IPS-NIHi7 (cell line): ENCODE measurements at regions not wholly inside any gene's neighbourhood (a gene's known extent, or its start where the extent isn't known, plus 50 kb on each side); places are given as distances from the start of the nearest gene placed in this dataset.

Experiments
- DNase-seq: peaks from one replicate; pipeline ENCODE4 v3.0.0; 2012; ENCODE audit warnings: mixed read lengths; ENCODE audit errors: extremely low spot score

DNA sequence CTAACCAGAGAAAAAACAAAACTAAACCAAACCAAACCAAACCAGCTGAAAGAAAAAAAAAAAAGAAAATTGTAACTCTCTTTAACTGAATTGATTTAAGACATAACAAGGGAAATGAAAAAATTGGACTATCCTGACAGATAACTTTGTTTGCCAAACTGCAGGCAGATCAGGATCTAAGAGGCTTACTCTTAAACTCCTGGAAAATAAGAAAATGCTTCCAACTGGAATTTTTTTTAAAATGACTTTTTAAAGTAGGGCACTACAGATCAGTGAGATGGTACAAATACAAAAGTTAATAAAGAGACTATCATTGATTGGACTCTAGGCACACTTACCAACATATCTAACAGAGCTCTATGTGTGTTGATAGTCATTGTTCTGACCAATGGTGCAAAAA lies 125.5 kb upstream of the KCNJ16 start:
- DNase-seq = no peak

DNA sequence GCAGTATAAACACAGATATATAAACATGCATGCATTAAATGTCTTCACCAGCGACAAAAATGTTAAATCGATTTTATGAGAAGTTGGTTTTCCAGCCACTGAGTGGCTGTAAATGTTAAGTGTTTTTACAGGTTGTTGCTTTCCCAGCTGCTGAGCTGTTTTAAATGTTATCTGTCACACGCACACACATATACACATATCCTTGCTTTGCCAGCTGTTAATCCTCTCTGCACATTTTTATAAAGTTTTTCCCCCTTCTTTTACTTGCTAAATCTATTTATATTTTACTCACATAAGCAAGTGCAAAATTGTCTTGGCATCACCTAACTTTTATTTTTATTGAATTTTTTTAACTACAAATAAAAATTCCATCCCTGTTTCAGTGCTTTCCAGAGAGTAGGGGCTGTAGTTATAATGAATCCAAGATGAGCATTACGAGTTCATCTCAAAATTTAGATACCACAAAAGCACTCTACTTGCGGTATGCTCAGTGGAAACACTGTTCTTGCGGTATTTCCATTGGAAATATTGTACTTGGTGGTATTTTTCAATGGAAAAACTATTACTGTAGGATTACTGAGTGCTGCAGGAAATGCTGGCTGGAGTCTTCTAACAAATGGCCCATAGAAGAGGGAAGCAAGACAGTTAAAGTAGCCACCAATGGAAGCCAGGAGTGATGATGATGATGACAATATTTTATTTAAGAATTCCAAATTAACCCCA lies 124.9 kb upstream of the KCNJ16 start:
- DNase-seq = no peak

DNA sequence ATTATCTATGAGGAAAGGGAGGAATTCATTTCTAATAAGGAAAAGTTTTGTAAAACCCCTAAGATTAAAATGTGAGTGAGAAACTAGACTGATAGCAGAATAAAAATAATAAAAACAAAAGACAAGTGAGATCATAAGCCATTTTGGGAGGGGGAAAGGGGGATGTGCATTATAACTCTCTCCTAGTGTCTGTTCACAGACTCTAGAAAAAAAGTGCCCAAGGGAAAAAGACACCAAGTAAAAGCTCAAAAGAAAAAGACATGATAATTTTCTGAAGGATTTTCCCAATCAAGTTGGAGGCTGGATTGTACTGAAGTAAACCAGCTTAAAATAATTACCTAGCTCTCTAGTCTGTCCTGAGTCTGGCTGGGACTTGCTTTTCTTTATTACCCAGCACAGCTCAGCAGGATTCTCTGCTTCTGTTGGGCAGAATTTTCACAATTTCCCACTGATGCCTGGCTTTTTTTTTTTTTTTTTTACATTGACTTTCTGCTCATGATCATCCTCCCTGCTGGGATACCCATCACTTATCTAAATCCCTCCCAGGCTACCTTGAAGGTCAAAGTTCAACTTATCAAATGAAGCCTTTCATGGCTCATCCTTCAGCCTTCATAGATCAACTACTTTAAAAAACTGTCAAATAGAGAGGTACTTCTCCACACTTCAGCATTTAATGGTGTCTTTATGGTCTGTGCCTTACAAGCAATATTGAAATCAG lies 124.2 kb upstream of the KCNJ16 start:
- DNase-seq = no peak

DNA sequence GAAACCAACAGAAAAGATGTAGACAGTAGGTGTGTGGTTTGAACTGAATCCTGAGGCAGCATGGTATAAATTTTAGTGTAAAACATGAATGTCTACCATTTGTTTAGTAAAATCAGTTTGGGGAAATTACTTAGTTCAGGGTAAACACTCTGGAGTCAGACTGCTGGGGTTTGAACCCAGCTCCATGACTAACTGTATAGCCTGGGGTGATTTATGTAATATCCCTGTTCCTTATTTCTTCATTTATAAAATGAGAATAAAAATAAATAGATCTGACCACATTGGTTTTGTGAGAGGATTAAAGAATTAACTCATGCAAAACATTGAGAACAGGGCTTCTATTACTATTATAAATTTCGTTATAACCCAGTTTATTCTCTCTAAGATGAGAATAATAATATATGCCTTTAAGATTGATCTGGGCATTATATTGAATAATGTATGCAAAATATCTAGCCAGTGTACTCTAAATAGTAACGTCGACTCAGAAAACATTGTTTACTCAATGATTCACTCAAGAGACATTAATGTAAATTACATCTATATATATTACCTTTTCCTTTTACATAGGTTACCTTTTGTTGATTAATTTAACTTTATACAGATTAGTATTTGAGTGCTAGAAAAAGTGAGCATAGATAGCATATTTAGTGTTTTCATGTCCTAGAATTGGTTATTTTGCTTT lies 120.6 kb upstream of the KCNJ16 start:
- DNase-seq = no peak

DNA sequence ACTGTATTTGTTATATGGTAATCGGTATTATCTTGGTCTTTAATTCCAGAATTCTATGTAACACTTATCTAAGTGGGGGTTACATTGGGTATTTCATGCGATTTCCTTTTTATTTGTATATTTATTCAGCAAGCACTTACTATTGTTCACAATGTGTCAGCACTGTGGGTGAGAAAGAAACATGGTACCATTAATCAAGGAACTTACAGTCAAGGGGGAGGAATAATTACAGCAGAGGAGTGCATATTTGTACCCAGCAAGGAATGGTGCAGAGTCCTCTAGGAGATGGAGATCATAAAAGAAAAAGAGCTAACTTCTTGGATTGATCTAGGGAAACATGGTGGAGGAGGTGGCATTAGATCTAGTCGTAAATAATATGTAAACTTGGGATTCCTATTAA lies 117.0 kb upstream of the KCNJ16 start:
- DNase-seq = no peak

DNA sequence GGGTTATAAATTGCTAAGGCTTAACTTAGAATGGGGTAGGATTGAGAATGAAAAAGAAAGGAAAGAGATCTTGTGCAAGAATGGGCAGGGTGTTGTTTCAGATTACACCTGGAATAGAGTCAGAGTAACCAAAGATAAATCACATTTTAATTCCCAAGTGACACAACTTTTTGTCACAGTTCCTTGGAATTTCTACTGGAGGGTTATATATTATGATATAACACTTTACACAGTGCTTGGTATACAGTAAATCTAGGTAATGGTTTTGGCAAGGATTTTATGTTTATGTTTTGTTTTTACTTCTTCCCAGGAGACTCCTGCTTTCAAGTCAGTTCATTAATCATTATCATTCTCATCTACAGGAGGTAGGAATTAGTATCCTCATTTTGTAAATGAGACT lies 115.7 kb upstream of the KCNJ16 start:
- DNase-seq = no peak

DNA sequence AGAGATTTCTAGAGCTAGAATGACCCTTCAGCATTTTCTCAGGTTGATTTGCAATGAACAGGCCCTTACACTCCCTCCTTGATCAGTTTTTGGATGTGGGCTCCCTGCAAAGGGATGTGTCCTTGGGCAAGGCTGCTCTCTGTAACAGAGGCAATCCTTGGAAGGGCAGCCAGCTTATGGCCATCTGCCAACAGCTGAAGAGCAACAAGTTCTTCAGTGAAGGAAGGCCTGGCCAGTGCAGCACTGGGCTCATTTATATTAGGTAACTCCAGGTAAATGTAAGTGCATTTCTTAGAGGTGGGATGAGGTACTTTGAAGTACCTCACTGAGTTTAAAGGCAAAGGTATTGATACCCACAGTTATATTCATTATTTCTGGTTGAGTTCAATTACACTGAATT lies 114.3 kb upstream of the KCNJ16 start:
- DNase-seq = no peak

DNA sequence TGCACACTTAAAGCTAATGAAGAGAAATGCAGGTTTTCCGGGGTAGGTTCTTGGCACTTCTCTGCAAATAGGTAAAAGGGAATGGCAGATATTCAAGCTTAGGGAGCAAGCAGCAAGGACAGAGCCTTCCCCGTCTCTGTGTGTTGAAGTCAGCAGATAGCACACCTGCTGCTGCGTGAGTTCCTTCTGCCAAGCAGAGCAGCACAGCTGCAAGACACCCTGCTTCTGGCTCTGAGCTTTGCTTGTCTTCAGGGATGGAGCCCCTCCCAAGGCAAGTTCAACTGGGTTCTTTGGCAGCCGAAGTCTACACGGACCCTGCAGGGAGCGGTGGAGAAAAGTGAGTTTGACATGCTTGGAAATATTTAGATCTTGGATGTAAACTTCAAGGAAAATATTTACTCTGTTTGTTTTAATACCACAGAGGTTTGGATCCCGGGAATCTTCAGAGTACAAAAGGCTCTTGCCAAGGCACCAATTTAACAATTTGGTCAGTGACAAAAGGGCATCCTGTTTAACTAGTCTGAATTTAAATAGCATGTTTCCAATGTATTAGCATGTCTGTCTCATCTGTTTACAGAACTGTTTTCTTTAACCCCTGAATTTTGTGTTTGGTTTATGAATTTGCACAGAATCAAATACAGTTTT lies 113.4 kb upstream of the KCNJ16 start:
- DNase-seq = peak; percentile 39

DNA sequence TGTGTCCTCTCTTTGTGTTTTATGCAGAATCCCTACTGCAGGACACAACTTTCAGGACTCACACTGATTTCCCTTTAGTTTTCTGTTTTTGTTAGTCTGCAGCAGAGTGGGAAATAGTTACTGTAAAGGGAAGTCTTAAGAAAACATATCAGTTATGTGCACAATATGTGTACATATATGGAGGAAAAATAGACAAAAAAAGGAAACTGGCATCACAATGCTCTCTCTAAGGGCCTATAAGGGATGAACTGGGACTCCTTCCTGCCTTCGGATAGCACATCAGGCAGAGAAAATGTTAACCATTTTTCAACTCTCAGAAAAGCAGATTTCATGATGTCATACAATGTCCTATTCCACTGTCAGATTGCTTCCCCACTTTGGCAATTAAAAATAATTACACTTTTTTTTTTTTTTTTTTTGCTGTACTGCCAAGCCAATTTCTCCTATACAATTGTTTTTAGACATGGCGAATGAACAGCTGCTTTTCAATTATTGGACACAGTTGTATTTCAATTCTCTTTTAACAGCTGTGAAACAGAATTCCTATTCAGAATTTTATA lies 112.5 kb upstream of the KCNJ16 start:
- no peak for DNase-seq

DNA sequence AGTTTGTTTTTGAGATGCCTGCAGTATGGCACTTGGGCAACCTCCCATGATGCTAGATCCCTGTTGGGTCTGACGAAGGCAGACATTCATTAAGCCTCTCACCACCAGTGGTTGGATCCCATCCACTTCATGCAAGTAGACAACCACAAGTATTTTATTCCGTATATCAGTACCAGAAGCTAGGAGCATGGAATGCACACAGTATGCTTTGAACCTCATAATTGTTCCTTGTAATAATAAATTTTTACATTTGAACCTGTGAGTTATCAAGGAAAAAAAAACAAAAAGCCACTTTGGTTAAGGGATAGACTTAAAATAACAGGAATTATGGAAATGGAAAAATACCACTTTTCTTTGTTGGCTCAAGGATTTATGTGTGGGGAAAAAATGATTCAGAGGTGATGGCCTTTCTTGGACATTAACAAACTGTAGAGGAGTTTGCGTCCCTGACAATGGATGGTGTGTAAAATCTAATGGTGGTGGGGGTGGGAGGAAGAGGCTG lies 107.1 kb upstream of the KCNJ16 start:
- DNase-seq = no peak

DNA sequence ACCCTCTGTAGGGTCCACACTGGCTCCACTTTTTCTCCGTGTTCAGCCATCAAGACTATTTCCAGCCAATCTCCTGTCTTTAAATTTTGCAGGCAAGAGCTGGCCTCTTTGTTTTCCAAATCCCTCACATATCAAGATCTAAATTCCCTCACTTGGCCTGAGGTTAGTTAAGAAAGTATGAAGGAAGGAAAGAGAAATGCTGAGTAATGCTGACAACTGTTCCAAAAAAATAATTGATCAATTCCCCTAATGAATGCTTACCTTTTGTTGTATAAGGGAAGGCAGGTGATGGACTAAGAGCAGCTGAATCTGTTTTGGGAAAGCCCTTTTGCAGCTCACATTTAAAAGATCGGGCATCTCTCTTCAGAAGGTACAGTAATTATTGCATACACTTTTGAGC lies 105.1 kb upstream of the KCNJ16 start:
- no peak for DNase-seq

DNA sequence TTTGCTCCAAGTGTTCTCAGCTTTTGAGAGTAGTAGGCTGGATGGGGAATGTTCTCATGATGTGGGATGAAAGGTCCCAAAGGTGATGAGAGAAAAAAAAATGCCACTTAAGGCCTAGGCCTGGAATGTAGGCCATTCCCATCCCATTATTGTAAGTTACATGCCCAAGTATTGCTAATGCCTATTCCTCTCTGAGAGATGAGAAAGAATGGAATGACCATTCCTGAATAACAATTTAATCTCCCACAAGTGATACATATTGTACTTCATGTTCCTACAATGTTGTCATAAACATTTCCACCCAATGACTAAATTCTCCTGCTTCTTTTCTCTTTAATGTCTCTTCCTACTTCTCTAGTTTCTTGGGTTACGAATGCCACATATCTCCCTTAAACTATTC lies 102.8 kb upstream of the KCNJ16 start:
- no peak for DNase-seq

DNA sequence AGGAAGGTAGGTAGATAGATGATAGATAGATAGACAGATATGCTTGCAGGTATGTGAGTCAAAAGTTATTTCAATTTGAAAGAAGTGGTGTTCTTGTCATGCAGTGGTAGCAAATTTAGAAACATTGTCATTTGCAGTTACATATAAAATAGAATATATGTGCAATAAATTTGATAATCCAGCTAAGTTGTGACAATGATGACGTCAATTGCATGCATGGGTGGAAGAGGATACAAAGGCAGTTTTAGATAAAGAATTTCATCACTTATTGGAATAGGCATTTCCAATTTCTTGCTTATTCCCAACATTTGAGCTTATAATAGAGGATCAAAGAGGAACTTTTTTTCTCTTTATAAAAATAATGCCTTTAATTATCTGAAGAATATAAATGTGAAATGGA lies 99.2 kb upstream of the KCNJ16 start:
- no peak for DNase-seq

DNA sequence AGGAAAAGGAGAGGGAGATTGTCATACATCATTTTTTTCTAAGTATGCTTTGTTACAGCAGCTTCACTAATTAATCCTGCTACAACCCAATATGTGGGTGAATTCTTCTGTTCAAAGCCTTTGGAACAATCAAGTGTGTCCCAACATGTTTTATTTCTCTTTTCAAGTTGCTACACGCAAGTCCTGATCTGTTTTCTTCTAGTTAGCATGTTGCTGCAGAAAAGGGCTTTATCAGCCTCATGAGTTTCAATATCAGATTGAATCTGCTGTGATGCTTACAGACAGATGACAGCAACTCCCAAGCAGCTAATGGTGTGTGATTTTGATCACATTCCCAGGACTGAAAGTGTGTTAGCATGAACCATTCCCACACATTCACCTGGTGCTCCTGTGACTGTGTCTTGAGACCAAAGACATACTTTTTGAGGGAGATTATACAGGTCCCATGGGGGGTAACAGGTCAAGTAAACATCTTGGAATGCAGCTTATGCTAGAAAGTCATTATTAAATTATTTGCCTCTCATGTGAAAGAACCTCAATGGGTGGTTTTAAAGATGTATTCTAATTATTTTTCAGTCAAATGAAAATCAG lies 96.9 kb upstream of the KCNJ16 start:
- DNase-seq = no peak

DNA sequence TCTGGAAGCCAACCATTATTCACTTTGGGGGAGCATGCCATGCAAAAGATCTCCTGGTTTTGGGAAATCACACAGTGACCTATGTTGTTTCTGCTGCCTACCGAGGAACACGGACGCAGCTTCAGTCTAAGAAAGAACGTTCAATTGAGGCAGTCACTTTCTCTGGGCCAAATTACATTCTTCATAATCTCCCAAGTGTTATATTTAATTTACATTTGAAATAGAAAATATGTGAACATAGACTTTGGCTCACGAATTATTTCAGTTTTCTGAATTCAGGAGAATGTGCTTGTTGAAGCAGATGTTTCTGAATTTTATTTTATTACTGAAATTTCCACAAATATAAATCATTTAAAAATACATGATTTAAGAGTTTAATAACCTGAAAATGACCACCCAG lies 93.6 kb upstream of the KCNJ16 start:
- DNase-seq = no peak

DNA sequence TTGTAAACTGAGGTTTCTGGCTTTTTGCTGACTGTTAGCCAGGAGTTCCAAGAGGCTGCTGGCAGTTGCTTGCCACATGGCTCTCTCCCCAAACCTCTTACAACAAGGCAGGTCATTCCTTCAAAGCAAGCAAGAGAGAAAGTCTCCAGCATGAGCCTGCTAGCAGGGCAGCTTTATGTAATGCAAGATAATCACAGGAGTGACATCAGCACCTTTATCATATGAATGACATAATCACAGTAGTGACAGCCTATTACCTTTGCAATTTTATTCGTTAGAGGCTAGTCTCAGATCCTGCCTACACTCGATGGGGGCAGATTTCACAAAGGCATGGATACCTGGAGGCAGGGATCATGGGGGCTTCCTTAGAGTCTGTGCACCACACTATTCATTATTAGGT lies 79.5 kb upstream of the KCNJ16 start:
- DNase-seq = no peak

DNA sequence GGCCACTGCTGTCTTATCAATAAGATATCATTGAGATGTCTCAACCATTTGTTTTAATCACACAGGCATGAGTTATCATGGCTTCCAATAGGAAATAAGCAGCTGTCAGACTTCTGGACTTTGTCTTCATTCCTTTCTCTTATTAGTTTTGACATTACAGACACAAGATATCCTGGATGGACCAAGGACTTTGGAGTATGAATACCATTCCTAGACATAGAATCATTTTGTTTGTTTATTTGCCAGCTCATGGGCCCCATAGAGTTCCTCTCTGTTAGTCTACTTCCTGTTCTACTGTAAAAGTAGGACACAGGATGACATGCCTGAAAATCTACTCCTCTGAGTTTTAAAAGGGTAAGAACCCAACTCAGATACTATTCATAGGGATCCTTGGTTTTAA lies 77.7 kb upstream of the KCNJ16 start:
- DNase-seq = no peak

DNA sequence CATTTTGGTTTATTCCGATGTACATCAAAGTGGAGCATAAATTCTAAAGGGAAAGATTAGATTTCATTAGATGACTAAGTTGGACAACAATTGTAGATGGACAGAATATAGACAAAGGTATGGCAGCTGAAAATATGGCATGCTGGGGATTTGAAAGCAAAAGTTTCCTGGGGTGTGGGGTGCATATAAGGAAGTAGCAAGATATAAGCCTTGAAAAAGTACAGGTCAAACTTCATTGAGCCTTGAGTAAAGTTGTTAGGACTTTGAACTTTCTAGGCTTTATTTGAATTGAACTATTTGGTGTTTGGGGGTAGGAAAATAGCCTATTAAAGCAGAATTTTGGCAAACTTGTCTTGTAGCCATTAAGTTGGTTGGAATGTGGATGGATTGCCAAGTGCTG lies 75.8 kb upstream of the KCNJ16 start:
- no peak for DNase-seq

DNA sequence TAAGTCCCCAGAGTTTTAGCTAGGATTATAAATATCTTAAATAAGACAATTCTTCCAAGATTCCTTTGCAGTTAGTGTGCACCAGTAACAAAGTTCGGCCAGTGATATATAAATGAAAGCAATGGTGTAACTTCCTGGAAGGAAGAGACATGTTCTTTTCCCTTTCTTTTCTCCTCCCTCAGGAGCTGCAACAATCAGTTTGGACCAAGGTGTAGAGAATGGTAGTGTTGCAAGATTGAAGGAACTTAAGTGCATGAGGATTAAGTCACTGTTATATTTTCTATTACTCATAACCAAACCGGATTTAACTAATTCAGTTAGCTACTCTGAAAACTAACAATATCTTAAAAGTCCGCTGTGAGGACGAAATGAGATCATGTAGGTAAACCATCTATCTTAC lies 68.9 kb upstream of the KCNJ16 start:
- no peak for DNase-seq

DNA sequence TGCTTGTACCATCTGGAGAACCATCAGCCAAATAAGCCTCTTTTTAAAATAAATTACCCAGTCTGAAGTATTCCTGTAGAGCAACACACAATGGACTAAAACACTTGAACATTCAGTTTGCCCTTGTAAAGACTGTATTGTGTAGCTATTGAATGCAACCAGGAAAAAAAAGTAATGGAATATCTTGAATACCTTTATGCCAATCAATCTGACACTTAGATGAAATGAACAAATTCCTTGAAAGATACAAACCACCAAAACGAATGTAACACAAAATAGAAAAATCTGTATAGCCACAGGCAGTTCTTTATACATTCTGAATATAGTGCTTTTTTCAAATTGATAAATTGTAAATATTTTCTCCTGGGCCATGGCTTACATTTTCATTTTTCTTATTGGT lies 63.3 kb upstream of the KCNJ16 start:
- DNase-seq = no peak

DNA sequence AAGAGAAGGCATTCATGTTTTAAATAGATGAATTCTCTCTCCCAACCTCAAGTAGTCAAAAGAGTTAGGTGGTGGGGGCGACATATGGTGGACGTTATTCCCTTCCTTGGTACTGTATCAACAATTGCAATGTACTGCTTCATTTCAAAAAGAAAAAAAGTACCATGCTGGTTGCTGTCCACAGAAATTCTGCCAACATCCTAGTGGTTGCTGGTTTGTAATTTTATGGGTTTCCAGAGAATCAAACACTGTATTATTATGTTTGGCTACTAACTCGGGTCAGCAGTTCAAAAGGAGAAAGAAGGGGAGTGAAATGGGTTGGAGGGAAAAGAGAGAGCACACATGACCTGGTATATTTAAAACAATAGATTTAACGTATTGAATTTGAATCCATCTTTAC lies 61.1 kb upstream of the KCNJ16 start:
- no peak for DNase-seq

DNA sequence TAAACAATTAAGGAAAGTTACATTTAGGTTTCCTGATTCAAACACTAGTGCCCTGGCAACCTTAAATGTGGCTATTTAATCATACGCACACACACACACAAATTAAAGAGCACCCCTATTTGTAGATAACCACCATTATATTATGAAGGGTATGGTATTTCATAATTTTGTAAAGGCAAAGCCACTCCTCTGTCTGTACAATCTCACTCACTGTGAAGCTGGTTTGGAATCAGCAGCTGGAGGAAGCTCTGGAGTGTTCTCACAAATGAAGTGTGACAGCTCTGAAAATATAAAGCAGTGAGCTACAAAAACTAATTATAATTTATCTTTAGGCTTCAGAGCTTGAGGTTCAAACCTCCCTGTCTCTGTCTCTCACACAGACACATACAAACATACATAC lies 57.9 kb upstream of the KCNJ16 start:
- DNase-seq = no peak
